ENCODE measurements at regions not wholly inside any gene's neighbourhood (a gene's known extent, or its start where the extent isn't known, plus 50 kb on each side); places are given as distances from the start of the nearest gene placed in this dataset.
"Not testable (repeated sequence)": the region's sequence is repeated elsewhere in the genome, so short reads cannot be mapped to it uniquely, and the experiment has no call there.

- Histone ChIP-seq H3K4me3 (replicated peaks in 1 of 3) (no peak overlapping the region), H3K36me3 (no peaks in the 10 kb centered on the region), H3K9me3 (no peaks in the 10 kb centered on the region), H3K4me1 (peaks cover 0 to 3% of the 10 kb centered on the region in 2 donors), H3K27me3 (no peaks in the 10 kb centered on the region), H3K27ac (no peak overlapping the region)
- no peak for TF ChIP-seq POLR2A (IDR thresholded peaks at IDR 0.05)
- TF ChIP-seq, protein P1, sequence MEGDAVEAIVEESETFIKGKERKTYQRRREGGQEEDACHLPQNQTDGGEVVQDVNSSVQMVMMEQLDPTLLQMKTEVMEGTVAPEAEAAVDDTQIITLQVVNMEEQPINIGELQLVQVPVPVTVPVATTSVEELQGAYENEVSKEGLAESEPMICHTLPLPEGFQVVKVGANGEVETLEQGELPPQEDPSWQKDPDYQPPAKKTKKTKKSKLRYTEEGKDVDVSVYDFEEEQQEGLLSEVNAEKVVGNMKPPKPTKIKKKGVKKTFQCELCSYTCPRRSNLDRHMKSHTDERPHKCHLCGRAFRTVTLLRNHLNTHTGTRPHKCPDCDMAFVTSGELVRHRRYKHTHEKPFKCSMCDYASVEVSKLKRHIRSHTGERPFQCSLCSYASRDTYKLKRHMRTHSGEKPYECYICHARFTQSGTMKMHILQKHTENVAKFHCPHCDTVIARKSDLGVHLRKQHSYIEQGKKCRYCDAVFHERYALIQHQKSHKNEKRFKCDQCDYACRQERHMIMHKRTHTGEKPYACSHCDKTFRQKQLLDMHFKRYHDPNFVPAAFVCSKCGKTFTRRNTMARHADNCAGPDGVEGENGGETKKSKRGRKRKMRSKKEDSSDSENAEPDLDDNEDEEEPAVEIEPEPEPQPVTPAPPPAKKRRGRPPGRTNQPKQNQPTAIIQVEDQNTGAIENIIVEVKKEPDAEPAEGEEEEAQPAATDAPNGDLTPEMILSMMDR (IDR thresholded peaks at IDR 0.05) = no peak
- WGBS, 2 donors = 76 to 83% methylated on average over 3 of the region's 3 CpGs
- intact Hi-C loops (cut with DNase I) = no loop called here
- DNase-seq = no peak
Observed at GRCh38 chr2:4791488-4791887, 900.7 kb upstream of the SOX11 start.

DNA sequence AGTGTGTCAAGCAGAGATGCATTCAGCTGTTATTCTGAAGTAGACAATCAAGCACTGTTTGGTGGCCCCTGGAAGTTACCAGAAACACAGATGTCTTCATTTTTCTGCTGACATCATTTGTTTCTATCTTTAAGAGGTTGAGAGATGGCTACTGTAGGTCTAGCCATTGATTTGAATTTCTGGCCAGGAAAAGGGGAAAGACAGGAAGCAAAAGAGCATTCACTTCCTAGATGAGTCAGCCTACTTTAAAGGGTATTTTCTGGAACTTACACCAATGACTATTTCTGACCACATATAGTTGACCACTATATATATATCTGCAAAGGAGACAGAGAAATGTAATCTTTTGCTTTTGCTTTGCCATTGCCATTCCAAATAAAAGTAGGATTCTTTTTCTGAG, 900.1 kb upstream of the SOX11 start:
- peaks cover 0 to 3% of the 10 kb centered on the region in 2 donors for H3K4me1 ChIP-seq
- DNase-seq = no peak
- intact Hi-C loops (cut with DNase I) = no loop called here
- no peak overlapping the region for H3K27ac ChIP-seq
- H3K4me3 ChIP-seq (replicated peaks in 1 of 3) = no peak overlapping the region
- TF ChIP-seq POLR2A (IDR thresholded peaks at IDR 0.05) = no peak
- TF ChIP-seq, protein P1 (IDR thresholded peaks at IDR 0.05) = no peak
- no peaks in the 10 kb centered on the region for H3K27me3 ChIP-seq
- no peaks in the 10 kb centered on the region for H3K9me3 ChIP-seq
- H3K36me3 ChIP-seq = no peaks in the 10 kb centered on the region

GRCh38 chr2:4803396-4803795, 888.8 kb upstream of the SOX11 start:
- no peak for DNase-seq
- no peak for TF ChIP-seq POLR2A (IDR thresholded peaks at IDR 0.05)
- TF ChIP-seq, protein P1 (IDR thresholded peaks at IDR 0.05) = no peak
- no peaks in the 10 kb centered on the region for H3K9me3 ChIP-seq
- no peaks in the 10 kb centered on the region for H3K4me1 ChIP-seq
- intact Hi-C loops (cut with DNase I) = no loop called here
- WGBS, 2 donors = 93% methylated on average over 2 of the region's 2 CpGs
- no peaks in the 10 kb centered on the region for H3K36me3 ChIP-seq
- no peak overlapping the region for H3K4me3 ChIP-seq (replicated peaks in 1 of 3)
- H3K27me3 ChIP-seq = no peaks in the 10 kb centered on the region
- H3K27ac ChIP-seq = no peak overlapping the region

DNA sequence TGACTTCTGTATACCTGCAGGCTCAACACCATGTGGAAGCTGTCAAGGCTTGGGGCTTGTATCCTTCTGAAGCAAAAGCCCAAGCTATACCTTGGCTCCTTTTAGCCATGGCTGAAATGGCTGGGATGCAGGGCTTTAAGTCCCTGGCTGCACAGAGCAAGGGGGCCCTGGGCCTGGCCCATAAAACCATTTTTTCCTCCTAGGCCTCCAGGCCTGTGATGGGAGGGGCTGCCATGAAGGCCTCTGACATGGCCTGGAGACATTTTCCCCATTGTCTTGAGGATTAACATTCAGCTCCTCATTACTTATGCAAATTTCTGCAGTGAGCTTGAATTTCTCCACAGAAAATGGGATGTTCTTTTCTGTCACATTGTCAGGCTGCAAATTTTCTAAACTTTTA, 878.0 kb upstream of the SOX11 start:
- H3K27me3 ChIP-seq; H3K9me3 ChIP-seq; H3K4me1 ChIP-seq; DNase-seq; H3K36me3 ChIP-seq; H3K27ac ChIP-seq; H3K4me3 ChIP-seq (replicated peaks in 1 of 3); intact Hi-C loops (cut with DNase I): not testable (repeated sequence)

GRCh38 chr2:4827836-4828235, 864.3 kb upstream of the SOX11 start:
- intact Hi-C loops (cut with DNase I) = no loop called here
- H3K4me1 ChIP-seq = peaks cover 0 to 12% of the 10 kb centered on the region in 2 donors
- no peaks in the 10 kb centered on the region for H3K9me3 ChIP-seq
- H3K27me3 ChIP-seq = no peaks in the 10 kb centered on the region
- DNase-seq = no peak
- H3K36me3 ChIP-seq = no peaks in the 10 kb centered on the region
- H3K4me3 ChIP-seq (replicated peaks in 1 of 3) = no peak overlapping the region
- 50 to 52% methylated on average over 3 of the region's 3 CpGs for WGBS, 2 donors
- no peak overlapping the region for H3K27ac ChIP-seq
- no peak for TF ChIP-seq POLR2A (IDR thresholded peaks at IDR 0.05)
- TF ChIP-seq, protein P1 (IDR thresholded peaks at IDR 0.05) = no peak

All from thyroid gland (tissue), 4 donors.